ENCODE measurements at regions not wholly inside any gene's neighbourhood (a gene's known extent, or its start where the extent isn't known, plus 50 kb on each side); places are given as distances from the start of the nearest gene placed in this dataset.

DNA sequence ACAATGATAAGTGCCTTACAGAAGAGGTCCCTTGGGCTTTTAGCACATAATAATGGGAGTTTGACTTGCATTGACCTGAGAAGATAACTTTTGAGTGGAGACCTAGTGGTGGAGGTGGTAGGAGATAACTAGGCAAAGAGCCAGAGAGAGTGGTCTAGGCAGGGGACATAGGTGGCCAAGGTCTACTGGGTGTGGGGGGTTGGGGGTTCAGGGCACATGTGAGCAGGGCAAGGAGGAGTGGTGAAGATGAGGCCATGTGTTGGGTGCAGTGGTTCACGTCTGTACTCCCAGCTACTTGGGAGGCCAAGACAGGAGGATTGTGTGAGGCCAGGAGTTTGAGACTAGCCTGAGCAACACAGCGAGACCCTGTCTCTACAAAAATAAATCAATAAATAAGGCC is 74.3 kb upstream of the CTNNBL1 start:
- WGBS, 2 donors = 54 to 69% methylated on average over 2 of the region's 2 CpGs
- Histone ChIP-seq H3K27me3 (peaks cover 0 to 50% (median 19%) of the 10 kb centered on the region in 7 donors), H3K27ac (no peak overlapping the region)

DNA sequence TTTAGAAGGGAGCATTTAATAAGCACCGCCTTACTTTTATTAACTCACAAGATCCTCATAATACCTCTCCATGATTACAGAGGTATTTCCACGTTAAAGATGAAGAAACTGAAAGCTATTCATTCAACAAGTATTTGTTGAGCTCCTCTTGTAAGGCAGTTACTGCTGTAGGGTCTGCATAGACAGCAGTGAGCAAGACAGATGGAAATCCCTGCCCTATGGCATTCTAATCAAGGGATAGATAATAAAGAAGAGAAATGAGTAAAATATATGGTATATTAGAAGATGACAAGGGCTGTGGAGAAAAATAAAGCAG is 77.8 kb upstream of the CTNNBL1 start:
- Histone ChIP-seq H3K4me3 (no peak overlapping the region), H3K27me3 (peaks cover 0 to 23% (median 8%) of the 10 kb centered on the region in 7 donors), H3K9me3 (no peaks in the 10 kb centered on the region), H3K27ac (no peak overlapping the region), H3K36me3 (no peaks in the 10 kb centered on the region), H3K4me1 (no peaks in the 10 kb centered on the region)
- DNase-seq (no peak), ATAC-seq (no peak)
- WGBS, 2 donors = 25 to 30% methylated on average over 2 of the region's 2 CpGs
- intact Hi-C loops (cut with DNase I) = no loop called here
- TF ChIP-seq, protein P1, sequence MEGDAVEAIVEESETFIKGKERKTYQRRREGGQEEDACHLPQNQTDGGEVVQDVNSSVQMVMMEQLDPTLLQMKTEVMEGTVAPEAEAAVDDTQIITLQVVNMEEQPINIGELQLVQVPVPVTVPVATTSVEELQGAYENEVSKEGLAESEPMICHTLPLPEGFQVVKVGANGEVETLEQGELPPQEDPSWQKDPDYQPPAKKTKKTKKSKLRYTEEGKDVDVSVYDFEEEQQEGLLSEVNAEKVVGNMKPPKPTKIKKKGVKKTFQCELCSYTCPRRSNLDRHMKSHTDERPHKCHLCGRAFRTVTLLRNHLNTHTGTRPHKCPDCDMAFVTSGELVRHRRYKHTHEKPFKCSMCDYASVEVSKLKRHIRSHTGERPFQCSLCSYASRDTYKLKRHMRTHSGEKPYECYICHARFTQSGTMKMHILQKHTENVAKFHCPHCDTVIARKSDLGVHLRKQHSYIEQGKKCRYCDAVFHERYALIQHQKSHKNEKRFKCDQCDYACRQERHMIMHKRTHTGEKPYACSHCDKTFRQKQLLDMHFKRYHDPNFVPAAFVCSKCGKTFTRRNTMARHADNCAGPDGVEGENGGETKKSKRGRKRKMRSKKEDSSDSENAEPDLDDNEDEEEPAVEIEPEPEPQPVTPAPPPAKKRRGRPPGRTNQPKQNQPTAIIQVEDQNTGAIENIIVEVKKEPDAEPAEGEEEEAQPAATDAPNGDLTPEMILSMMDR (IDR thresholded peaks at IDR 0.05) = no peak

More for the DNA sequence above, 74.3 kb upstream of the CTNNBL1 start:
- intact Hi-C loops (cut with DNase I) = no loop called here
- DNase-seq (no peak), ATAC-seq (no peak)
- H3K36me3 ChIP-seq = no peaks in the 10 kb centered on the region
- H3K4me1 ChIP-seq = no peaks in the 10 kb centered on the region
- no peak overlapping the region for H3K4me3 ChIP-seq
- no peaks in the 10 kb centered on the region for H3K9me3 ChIP-seq
- TF ChIP-seq, protein P1 (IDR thresholded peaks at IDR 0.05) = no peak

DNA sequence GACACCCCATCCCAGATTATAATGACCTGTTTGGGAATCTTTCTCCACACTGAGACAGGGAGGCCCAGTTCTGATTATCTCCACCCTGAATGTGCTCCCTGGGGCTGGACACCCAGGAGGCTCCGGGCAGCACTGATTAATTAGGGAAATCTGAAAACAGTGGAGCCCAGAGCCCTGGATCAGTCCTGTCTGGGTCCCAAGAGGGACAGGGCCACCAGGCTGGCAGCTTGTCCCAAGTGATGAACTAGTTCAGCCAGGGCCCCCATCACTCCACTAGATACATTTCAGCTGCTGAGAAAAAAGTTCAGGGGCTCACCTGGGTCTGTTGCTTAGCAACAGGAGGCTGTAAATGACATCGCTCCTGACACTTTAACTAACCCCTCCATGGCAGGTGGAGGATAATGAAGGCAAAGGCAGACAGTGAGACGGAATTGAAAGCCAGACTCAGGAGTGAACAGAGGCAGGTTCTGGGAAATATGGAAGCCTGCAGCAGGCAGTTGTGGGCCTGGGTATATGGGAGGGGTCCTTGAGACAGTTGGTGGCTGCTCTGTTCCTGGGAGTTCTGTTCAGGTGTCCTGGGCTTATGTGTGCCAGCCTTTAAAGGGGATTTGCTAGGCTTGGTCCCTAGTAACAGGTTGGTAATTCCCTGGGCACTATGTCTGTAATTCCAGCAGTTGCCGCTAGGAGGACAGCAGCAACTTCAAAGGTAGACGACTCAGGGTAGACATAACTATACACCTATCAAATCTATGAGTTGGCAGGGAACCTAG is 78.3 kb upstream of the CTNNBL1 start:
- Histone ChIP-seq H3K27ac (no peak overlapping the region), H3K4me3 (no peak overlapping the region), H3K27me3 (peaks cover 0 to 18% (median 4%) of the 10 kb centered on the region in 7 donors), H3K4me1 (no peaks in the 10 kb centered on the region), H3K9me3 (no peaks in the 10 kb centered on the region), H3K36me3 (no peaks in the 10 kb centered on the region)
- no peak for DNase-seq
- intact Hi-C loops (cut with DNase I) = no loop called here
- 37 to 40% methylated on average over 5 of the region's 5 CpGs for WGBS, 2 donors
- ATAC-seq = no peak
- TF ChIP-seq, protein P1 (IDR thresholded peaks at IDR 0.05) = peak; percentile 43 to 74 (median 58)

DNA sequence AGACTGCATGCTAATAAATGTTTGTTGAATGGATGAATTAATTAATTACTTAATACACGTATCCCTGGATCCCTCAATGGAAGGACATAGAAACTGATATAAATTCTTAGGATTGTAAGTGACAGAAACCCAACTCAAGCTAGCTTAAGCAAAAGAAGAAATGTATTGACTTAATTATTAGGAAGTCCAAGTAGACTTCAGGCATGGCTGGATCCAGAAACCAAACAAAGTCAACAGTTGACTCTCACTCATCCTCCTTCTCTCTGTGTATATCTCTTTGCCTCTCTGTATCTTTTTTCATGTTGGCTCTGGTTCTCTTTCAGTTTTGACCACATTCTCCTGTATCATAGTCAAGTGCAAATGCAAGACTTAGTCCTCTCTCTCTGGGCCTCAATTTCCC is 82.0 kb upstream of the CTNNBL1 start:
- peaks cover 0 to 16% (median 0%) of the 10 kb centered on the region in 7 donors for H3K27me3 ChIP-seq
- WGBS, 2 donors = 85 to 86% methylated on average over 1 of the region's 1 CpG
- no peaks in the 10 kb centered on the region for H3K4me1 ChIP-seq
- DNase-seq (no peak), ATAC-seq (no peak)
- TF ChIP-seq, protein P1 (IDR thresholded peaks at IDR 0.05) = no peak
- H3K27ac ChIP-seq = no peak overlapping the region
- intact Hi-C loops (cut with DNase I) = no loop called here
- no peaks in the 10 kb centered on the region for H3K36me3 ChIP-seq
- H3K4me3 ChIP-seq = no peak overlapping the region
- no peaks in the 10 kb centered on the region for H3K9me3 ChIP-seq
